Smooth muscle cell (in vitro differentiated cells): ENCODE measurements at regions not wholly inside any gene's neighbourhood (a gene's known extent, or its start where the extent isn't known, plus 50 kb on each side); places are given as distances from the start of the nearest gene placed in this dataset.

Source experiments
- DNase-seq: peaks from one replicate; lab custom pipeline; 2025; ENCODE audit not compliant: unreplicated experiment; lab: John Stamatoyannopoulos, UW
- H2AFZ ChIP-seq: fragments of 200-600 bp; sonication (generic); 2 replicates; pipeline ENCODE4 v1.6.0; 2016; ENCODE audit warnings: antibody characterized with exemption, low read depth, mild to moderate bottlenecking
- H3F3A ChIP-seq: fragments of 200-600 bp; sonication (generic); 2 replicates; pipeline ENCODE4 v1.6.0; 2017; ENCODE audit warnings: antibody characterized with exemption, low read depth
- H3K27ac ChIP-seq: fragments of 200-600 bp; sonication (generic); 2 replicates; pipeline ENCODE4 v1.5.1; 2016; ENCODE audit warnings: low read depth, mild to moderate bottlenecking
- H3K27me3 ChIP-seq: fragments of 200-600 bp; sonication (generic); 2 replicates; pipeline ENCODE4 v1.6.1; 2016; ENCODE audit warnings: low read depth, mild to moderate bottlenecking
- H3K36me3 ChIP-seq: fragments of 200-600 bp; sonication (generic); 2 replicates; pipeline ENCODE4 v1.5.1; 2016; ENCODE audit warnings: low read depth
- H3K4me1 ChIP-seq: fragments of 200-600 bp; sonication (generic); 2 replicates; pipeline ENCODE4 v1.5.1; 2016; ENCODE audit warnings: low read depth
- H3K4me2 ChIP-seq: fragments of 200-600 bp; sonication (generic); 2 replicates; pipeline ENCODE4 v1.6.0; 2016; ENCODE audit warnings: mild to moderate bottlenecking
- H3K4me3 ChIP-seq: fragments of 200-600 bp; sonication (generic); 2 replicates; pipeline ENCODE4 v1.5.1; 2016; ENCODE audit warnings: mild to moderate bottlenecking
- H3K79me2 ChIP-seq: fragments of 200-600 bp; sonication (generic); 2 replicates; pipeline ENCODE4 v1.6.0; 2016; ENCODE audit warnings: low read depth, mild to moderate bottlenecking
- H3K9ac ChIP-seq: fragments of 200-600 bp; sonication (generic); 2 replicates; pipeline ENCODE4 v1.6.0; 2016; ENCODE audit warnings: low read depth
- H3K9me3 ChIP-seq: fragments of 200-600 bp; sonication (generic); replicated peaks from 2 replicates; pipeline ENCODE4 v1.5.1; 2016; ENCODE audit warnings: low read depth
- H4K20me1 ChIP-seq: fragments of 200-600 bp; sonication (generic); 2 replicates; pipeline ENCODE4 v1.6.0; 2016; ENCODE audit warnings: low read depth
- WGBS: methylation state at CpG from one replicate; pipeline ENCODE4 v1.1.7; 2016; ENCODE audit warnings: low lambda C conversion rate; 5-methylcytosine and 5-hydroxymethylcytosine counted together
- TF ChIP-seq, protein P1 (sequence below): fragments of 200-600 bp; sonication (generic); IDR thresholded peaks from 2 replicates; pipeline ENCODE4 v1.5.1; 2017; ENCODE audit warnings: borderline replicate concordance, mild to moderate bottlenecking, antibody characterized with exemption; ENCODE audit not compliant: insufficient read depth, poor library complexity, severe bottlenecking

GRCh38 chr2:143823296-143823695 is 694.1 kb downstream of the ARHGAP15 start:
- no peak overlapping the region for H3K9ac ChIP-seq
- no peak overlapping the region for H3K4me2 ChIP-seq
- H3K9me3 ChIP-seq = no peaks in the 10 kb centered on the region
- H3K27me3 ChIP-seq = no peaks in the 10 kb centered on the region
- TF ChIP-seq, protein P1, sequence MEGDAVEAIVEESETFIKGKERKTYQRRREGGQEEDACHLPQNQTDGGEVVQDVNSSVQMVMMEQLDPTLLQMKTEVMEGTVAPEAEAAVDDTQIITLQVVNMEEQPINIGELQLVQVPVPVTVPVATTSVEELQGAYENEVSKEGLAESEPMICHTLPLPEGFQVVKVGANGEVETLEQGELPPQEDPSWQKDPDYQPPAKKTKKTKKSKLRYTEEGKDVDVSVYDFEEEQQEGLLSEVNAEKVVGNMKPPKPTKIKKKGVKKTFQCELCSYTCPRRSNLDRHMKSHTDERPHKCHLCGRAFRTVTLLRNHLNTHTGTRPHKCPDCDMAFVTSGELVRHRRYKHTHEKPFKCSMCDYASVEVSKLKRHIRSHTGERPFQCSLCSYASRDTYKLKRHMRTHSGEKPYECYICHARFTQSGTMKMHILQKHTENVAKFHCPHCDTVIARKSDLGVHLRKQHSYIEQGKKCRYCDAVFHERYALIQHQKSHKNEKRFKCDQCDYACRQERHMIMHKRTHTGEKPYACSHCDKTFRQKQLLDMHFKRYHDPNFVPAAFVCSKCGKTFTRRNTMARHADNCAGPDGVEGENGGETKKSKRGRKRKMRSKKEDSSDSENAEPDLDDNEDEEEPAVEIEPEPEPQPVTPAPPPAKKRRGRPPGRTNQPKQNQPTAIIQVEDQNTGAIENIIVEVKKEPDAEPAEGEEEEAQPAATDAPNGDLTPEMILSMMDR = no peak
- H3K79me2 ChIP-seq = no peaks in the 10 kb centered on the region
- H3K27ac ChIP-seq = no peak overlapping the region
- 92% methylated on average over 2 of the region's 2 CpGs for WGBS
- no peak for DNase-seq
- H3F3A ChIP-seq = no peaks in the 10 kb centered on the region
- no peak overlapping the region for H3K4me3 ChIP-seq
- H2AFZ ChIP-seq = no peak overlapping the region
- H3K36me3 ChIP-seq = no peaks in the 10 kb centered on the region
- no peaks in the 10 kb centered on the region for H4K20me1 ChIP-seq
- H3K4me1 ChIP-seq = peaks cover 10% of the 10 kb centered on the region

DNA sequence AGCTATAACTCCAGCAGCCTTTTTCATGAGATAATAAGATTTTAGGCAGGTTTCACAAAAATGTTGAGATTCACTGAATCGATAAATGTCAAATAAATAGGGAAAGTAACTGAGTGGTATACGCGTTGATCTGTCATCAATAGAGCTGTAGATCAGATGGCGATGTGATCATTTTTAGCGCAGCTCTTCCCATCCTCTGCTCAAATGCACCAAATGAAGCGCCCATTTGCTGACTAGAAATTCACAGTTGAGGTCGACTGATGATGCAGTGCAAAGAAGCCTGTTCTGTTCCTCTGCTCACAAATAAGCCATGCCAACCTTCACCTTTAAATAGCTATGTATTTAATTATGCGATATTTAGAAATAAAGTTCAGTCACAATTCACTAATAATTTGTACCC is 693.5 kb downstream of the ARHGAP15 start:
- Histone ChIP-seq H3K27ac (no peak overlapping the region), H3K36me3 (no peaks in the 10 kb centered on the region), H3K27me3 (no peaks in the 10 kb centered on the region), H2AFZ (no peak overlapping the region), H3K9me3 (no peaks in the 10 kb centered on the region), H3K4me1 (peaks cover 10% of the 10 kb centered on the region), H4K20me1 (no peaks in the 10 kb centered on the region), H3F3A (no peaks in the 10 kb centered on the region), H3K4me2 (no peak overlapping the region), H3K79me2 (no peaks in the 10 kb centered on the region), H3K4me3 (no peak overlapping the region), H3K9ac (no peak overlapping the region)
- 96% methylated on average over 8 of the region's 8 CpGs for WGBS
- TF ChIP-seq, protein P1 = no peak
- no peak for DNase-seq

GRCh38 chr2:143819764-143820163 is 690.5 kb downstream of the ARHGAP15 start:
- WGBS = 83% methylated on average over 7 of the region's 7 CpGs
- no peak overlapping the region for H3K27ac ChIP-seq
- TF ChIP-seq, protein P1 = no peak
- no peaks in the 10 kb centered on the region for H4K20me1 ChIP-seq
- H3K4me2 ChIP-seq = no peak overlapping the region
- H3K9me3 ChIP-seq = no peaks in the 10 kb centered on the region
- no peaks in the 10 kb centered on the region for H3K79me2 ChIP-seq
- peaks cover 12% of the 10 kb centered on the region for H3K4me1 ChIP-seq
- no peak for DNase-seq
- peak overlapping the region; percentile 3 for H2AFZ ChIP-seq
- no peak overlapping the region for H3K4me3 ChIP-seq
- H3K9ac ChIP-seq = no peak overlapping the region
- H3K27me3 ChIP-seq = no peaks in the 10 kb centered on the region
- H3F3A ChIP-seq = no peaks in the 10 kb centered on the region
- H3K36me3 ChIP-seq = no peaks in the 10 kb centered on the region

GRCh38 chr2:143819190-143819735 is 690.0 kb downstream of the ARHGAP15 start:
- H3K4me3 ChIP-seq = no peak overlapping the region

More at GRCh38 chr2:143819190-143819735, 690.0 kb downstream of the ARHGAP15 start:
- H3K36me3 ChIP-seq = no peaks in the 10 kb centered on the region
- H3K79me2 ChIP-seq = no peaks in the 10 kb centered on the region
- H3K27me3 ChIP-seq = no peaks in the 10 kb centered on the region
- no peaks in the 10 kb centered on the region for H3K9me3 ChIP-seq
- no peak for DNase-seq
- TF ChIP-seq, protein P1 = no peak
- no peaks in the 10 kb centered on the region for H3F3A ChIP-seq
- H4K20me1 ChIP-seq = no peaks in the 10 kb centered on the region
- peaks cover 12% of the 10 kb centered on the region for H3K4me1 ChIP-seq
- no peak overlapping the region for H3K4me2 ChIP-seq
- whole genome bisulfite sequencing = 43% methylated on average over 1 of the region's 1 CpG
- no peak overlapping the region for H3K27ac ChIP-seq
- no peak overlapping the region for H3K9ac ChIP-seq
- peak overlapping the region; percentile 3 for H2AFZ ChIP-seq
